Erythroblast (primary cell): ENCODE measurements at regions not wholly inside any gene's neighbourhood (a gene's known extent, or its start where the extent isn't known, plus 50 kb on each side); places are given as distances from the start of the nearest gene placed in this dataset.

ENCODE experiments used
- GATA1 ChIP-seq: IDR thresholded peaks from 2 replicates; pipeline ENCODE4 v1.6.1; 2011; ENCODE audit warnings: low read depth, mild to moderate bottlenecking, control low read depth, low read length, moderate library complexity
- POLR2A ChIP-seq: IDR thresholded peaks from 2 replicates; pipeline ENCODE4 v1.6.1; 2011; ENCODE audit warnings: mild to moderate bottlenecking, low read length

GRCh38 chr9:99373912-99374311 lies 151.8 kb downstream of the SEC61B start:
- TF ChIP-seq POLR2A: no peak
- TF ChIP-seq GATA1: no peak
